K562 (cell line): ENCODE measurements at regions not wholly inside any gene's neighbourhood (a gene's known extent, or its start where the extent isn't known, plus 50 kb on each side); places are given as distances from the start of the nearest gene placed in this dataset.

Source experiments
- ATAC-seq: fragments of 200-7000 bp; cut with Tn5 transposase; 3 replicates; pipeline ENCODE4 v1.9.1; 2020; ENCODE audit warnings: moderate library complexity
- BruUV-seq: library from RNA; stranded (reverse); fragments of 400-500 nt; replicated peaks from 2 replicates; lab custom pipeline; 2021; lab: Mats Ljungman, UMichigan
- CTCF ChIA-PET: fragments of 300-600 bp; formaldehyde crosslinking; extraction: SDS; loops from one replicate; lab custom pipeline; 2021; ENCODE audit warnings: low intra/inter-chr PET ratio; lab: Yijun Ruan, JAX
- POLR2A ChIA-PET: fragments of 300-600, 350-650 bp; sonication (Branson Sonifier 250); formaldehyde crosslinking; extraction: SDS; loops from one replicate; lab custom pipeline; 2021; ENCODE audit warnings: antibody characterized with exemption, inconsistent platforms; lab: Yijun Ruan, JAX
- DNase-seq, 4 experiments: peaks; one replicate each; pipeline versions ENCODE4 v3.0.0 to v3.0.0-alpha.2; 2011 to 2018; ENCODE audit warnings: low spot score in 3 of 4, mixed read lengths in 3 of 4; ENCODE audit errors: extremely low read depth in 1 of 4
- FAIRE-seq: peaks from 2 replicates; lab custom pipeline; 2011; peaks lifted over from hg19 to GRCh38; lab: Jason Lieb, UNC
- H2AFZ ChIP-seq: 2 replicates; pipeline ENCODE4 v1.6.0; 2011; ENCODE audit warnings: low read depth, low read length, control low read depth, inconsistent platforms
- H3K27ac ChIP-seq: fragments of 200-600 bp; 3 replicates; pipeline ENCODE4 v1.8.0; 2011; ENCODE audit warnings: low read depth, mild to moderate bottlenecking, control low read depth, inconsistent platforms, low read length, moderate library complexity, mixed read lengths; ENCODE audit errors: extremely low read depth
- H3K27me3 ChIP-seq, 2 experiments: fragments of 300-600 bp in 1 of 2; 2 replicates in 1 of 2; 3 replicates in 1 of 2; pipeline versions ENCODE4 v1.6.0 to v1.8.0; 2011; ENCODE audit warnings: inconsistent platforms in 2 of 2, low read length in 2 of 2, mild to moderate bottlenecking in 1 of 2, mixed read lengths in 1 of 2, moderate library complexity in 1 of 2; ENCODE audit not compliant: control insufficient read depth in 2 of 2, insufficient read depth in 2 of 2
- H3K36me3 ChIP-seq: fragments of 300-600 bp; 3 replicates; pipeline ENCODE4 v1.8.0; 2011; ENCODE audit warnings: mild to moderate bottlenecking, low read length, inconsistent platforms; ENCODE audit not compliant: control insufficient read depth, insufficient read depth
- H3K4me1 ChIP-seq, 2 experiments: fragments of 200-600 bp in 1 of 2; replicated peaks in 1 of 2; 2 replicates in 1 of 2; 3 replicates in 1 of 2; pipeline versions ENCODE4 v1.5.1 to v1.8.0; 2011; ENCODE audit warnings: inconsistent platforms in 2 of 2, low read length in 2 of 2, mild to moderate bottlenecking in 1 of 2, mixed read lengths in 1 of 2, moderate library complexity in 1 of 2; ENCODE audit not compliant: control insufficient read depth in 2 of 2, insufficient read depth in 2 of 2
- H3K4me2 ChIP-seq: 2 replicates; pipeline ENCODE4 v1.6.1; 2011; ENCODE audit warnings: low read length, control low read depth, inconsistent platforms, mixed read lengths; ENCODE audit not compliant: insufficient read depth
- H3K4me3 ChIP-seq: fragments of 200-600 bp; sonication (generic), shearing (Covaris generic); 2 replicates; pipeline ENCODE4 v1.5.1; 2016; ENCODE audit warnings: control low read depth, inconsistent platforms
- H3K79me2 ChIP-seq: fragments of 200-600 bp; 3 replicates; pipeline ENCODE4 v1.8.0; 2011; ENCODE audit warnings: low read length, inconsistent platforms; ENCODE audit not compliant: control insufficient read depth, insufficient read depth
- H3K9ac ChIP-seq, 2 experiments: 2 replicates each; pipeline versions ENCODE4 v1.6.0 to v1.6.1; 2011; ENCODE audit warnings: low read depth in 2 of 2, low read length in 2 of 2, control low read depth in 1 of 2, inconsistent platforms in 1 of 2, mild to moderate bottlenecking in 1 of 2, mixed read lengths in 1 of 2; ENCODE audit not compliant: insufficient read depth in 1 of 2
- H3K9me1 ChIP-seq: one replicate; pipeline ENCODE4 v1.6.0; 2011; ENCODE audit warnings: inconsistent platforms, mild to moderate bottlenecking, low read length, moderate library complexity; ENCODE audit not compliant: control insufficient read depth, insufficient read depth
- H3K9me3 ChIP-seq: replicated peaks from 2 replicates; pipeline ENCODE4 v1.5.1; 2011; ENCODE audit warnings: low read depth, low read length, inconsistent platforms; ENCODE audit not compliant: control insufficient read depth, insufficient read depth
- H4K20me1 ChIP-seq: replicated peaks from 2 replicates; pipeline ENCODE4 v1.6.1; 2011; ENCODE audit warnings: low read length, inconsistent platforms, mixed read lengths; ENCODE audit not compliant: control insufficient read depth, insufficient read depth
- ARHGAP35 ChIP-seq: fragments of 450-650 bp; IDR thresholded peaks from 2 replicates; pipeline ENCODE4 v1.6.1; 2018; ENCODE audit not compliant: partially characterized antibody
- CC2D1A ChIP-seq: fragments of 450-650 bp; IDR thresholded peaks from 2 replicates; pipeline ENCODE4 v1.6.1; 2017; ENCODE audit warnings: mild to moderate bottlenecking
- MXI1 ChIP-seq: IDR thresholded peaks from 2 replicates; pipeline ENCODE4 v1.6.1; 2011; ENCODE audit warnings: low read depth, mild to moderate bottlenecking, improper control_type of control experiment, low read length
- NCOR1 ChIP-seq: fragments of 450-650 bp; IDR thresholded peaks from 2 replicates; pipeline ENCODE4 v1.6.1; 2016; ENCODE audit warnings: mild to moderate bottlenecking, moderate library complexity
- PRMT5 ChIP-seq: sonication (generic); formaldehyde crosslinking; IDR thresholded peaks from 2 replicates; pipeline ENCODE4 v1.5.0; 2020; ENCODE audit warnings: missing genetic modification reagents
- SMAD2 ChIP-seq: fragments of 150-350 bp; IDR thresholded peaks from 2 replicates; pipeline ENCODE4 v1.6.1; 2014; ENCODE audit warnings: low read depth, mild to moderate bottlenecking, low read length
- TBP ChIP-seq: optimal IDR thresholded peaks from 2 replicates; pipeline ENCODE3; 2011; ENCODE audit warnings: low read depth, low read length, improper control_type of control experiment
- ZFP1 ChIP-seq: fragments of 450-650 bp; formaldehyde crosslinking; IDR thresholded peaks from 2 replicates; pipeline ENCODE4 v1.4.0; 2020; ENCODE audit warnings: mild to moderate bottlenecking, mixed read lengths
- ZNF280B ChIP-seq: fragments of 250-450 bp; sonication (Bioruptor Pico); IDR thresholded peaks from 2 replicates; pipeline ENCODE4 v1.5.1; 2021; ENCODE audit warnings: mild to moderate bottlenecking
- ZNF347 ChIP-seq: fragments of 450-650 bp; formaldehyde crosslinking; IDR thresholded peaks from 2 replicates; pipeline ENCODE4 v1.4.0; 2020; ENCODE audit warnings: low read depth, mild to moderate bottlenecking, moderate library complexity
- ZNF717 ChIP-seq: fragments of 250-450 bp; sonication (Bioruptor Pico); IDR thresholded peaks from 2 replicates; pipeline ENCODE4 v1.5.0; 2021
- WGBS: fragments of 100-300 bp; shearing (Covaris generic); methylation state at CpG from one replicate; pipeline ENCODE4 v1.1.6; 2016; ENCODE audit warnings: low coverage, mixed read lengths; ENCODE audit not compliant: insufficient coverage; ENCODE audit errors: missing lambda C conversion rate; 5-methylcytosine and 5-hydroxymethylcytosine counted together
- in situ Hi-C: fragments of 300-500 bp; cut with MboI; formaldehyde crosslinking; loops from 4 replicates; pipeline ENCODE4 v1.15.0; 2018; ENCODE audit warnings: inconsistent platforms, mixed read lengths
- intact Hi-C: fragments of 100-400 bp; cut with micrococcal nuclease; formaldehyde crosslinking; loops from 2 replicates; pipeline ENCODE4 v1.14.2; 2022

- POLR2A ChIA-PET, result no interaction called here
- Histone ChIP-seq H3K79me2 (no peaks in the 10 kb centered on the region), H3K9me1 (no peaks in the 10 kb centered on the region), H3K36me3 (no peaks in the 10 kb centered on the region), H3K4me1 (no peaks in the 10 kb centered on the region), H4K20me1 (no peaks in the 10 kb centered on the region), H3K4me3 (no peak overlapping the region), H3K27ac (no peak overlapping the region), H3K4me2 (no peak overlapping the region), H3K9ac (no peak overlapping the region), H2AFZ (no peak overlapping the region), H3K9me3 (no peaks in the 10 kb centered on the region), H3K27me3 (no peaks in the 10 kb centered on the region)
- ATAC-seq (no peak), DNase-seq (no peak), FAIRE-seq (no peak)
- intact Hi-C loops, result no loop called here
- CTCF ChIA-PET, result no interaction called here
- WGBS, result 0% methylated on average over 3 of the region's 3 CpGs
- in situ Hi-C loops, result no loop called here
- no peak for TF ChIP-seq CC2D1A
- TF ChIP-seq ARHGAP35, result no peak
- TF ChIP-seq ZFP1 (CRISPR knock-in tag), result no peak
- no peak for TF ChIP-seq ZNF347 (CRISPR knock-in tag)
- TF ChIP-seq ZNF280B (CRISPR knock-in tag), result no peak
- TF ChIP-seq MXI1, result no peak
- no peak for TF ChIP-seq ZNF717 (CRISPR knock-in tag)
- TF ChIP-seq NCOR1, result no peak
- TF ChIP-seq SMAD2, result no peak
- no peak for TF ChIP-seq TBP
- TF ChIP-seq PRMT5 (CRISPR knock-in tag), result no peak
- no TSS peak for BruUV-seq
Measured at GRCh38 chr10:25666276-25666675, 267.8 kb upstream of the MYO3A start.
